GM18508 (cell line): ENCODE measurements at regions not wholly inside any gene's neighbourhood (a gene's known extent, or its start where the extent isn't known, plus 50 kb on each side); places are given as distances from the start of the nearest gene placed in this dataset.
"Not testable (repeated sequence)": the region's sequence is repeated elsewhere in the genome, so short reads cannot be mapped to it uniquely, and the experiment has no call there.

Source experiments
- ATAC-seq: cut with Tn5 transposase; IDR thresholded peaks from one replicate; pipeline ENCODE4 v1.9.1; 2021; ENCODE audit warnings: moderate number of reproducible peaks; ENCODE audit not compliant: insufficient read depth, unreplicated experiment

DNA sequence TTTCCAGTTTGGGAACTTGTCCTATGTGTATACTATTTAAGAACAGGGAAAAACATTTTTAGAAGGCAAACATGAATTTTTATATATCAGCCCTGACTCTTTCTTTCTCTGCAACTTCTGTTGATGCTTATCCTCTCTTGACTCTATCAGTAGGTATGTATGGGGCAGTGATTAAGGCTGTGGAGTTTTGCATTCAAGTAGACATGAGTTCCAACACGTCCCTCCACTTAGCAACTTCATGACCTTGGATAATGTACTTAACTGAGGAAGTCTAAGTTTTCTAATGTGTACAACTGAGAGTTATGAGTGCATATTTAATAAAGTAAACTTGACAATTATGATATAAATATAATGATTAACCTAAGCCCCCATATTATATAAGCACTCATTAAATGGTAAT, 414.6 kb downstream of the TDRD3 start:
- no peak for ATAC-seq

DNA sequence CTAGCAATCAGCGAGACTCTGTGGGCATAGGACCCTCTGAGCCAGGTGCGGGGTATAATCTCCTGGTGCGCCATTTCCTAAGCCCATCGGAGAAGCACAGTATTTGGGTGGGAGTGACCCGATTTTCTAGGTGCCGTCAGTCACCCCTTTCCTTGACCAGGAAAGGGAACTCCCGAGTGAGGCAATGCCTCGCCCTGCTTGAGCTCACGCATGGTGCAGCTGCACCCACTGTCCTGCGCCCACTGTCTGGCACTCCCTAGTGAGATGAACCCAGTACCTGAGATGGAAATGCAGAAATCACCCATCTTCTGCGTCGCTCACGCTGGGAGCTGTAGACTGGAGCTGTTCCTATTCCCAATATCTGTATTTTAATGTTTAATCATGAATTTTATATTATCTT, 408.6 kb downstream of the TDRD3 start:
- ATAC-seq, result not testable (repeated sequence)

- ATAC-seq, result no peak
Measured at GRCh38 chr13:60798503-60798902, 401.5 kb downstream of the TDRD3 start.

DNA sequence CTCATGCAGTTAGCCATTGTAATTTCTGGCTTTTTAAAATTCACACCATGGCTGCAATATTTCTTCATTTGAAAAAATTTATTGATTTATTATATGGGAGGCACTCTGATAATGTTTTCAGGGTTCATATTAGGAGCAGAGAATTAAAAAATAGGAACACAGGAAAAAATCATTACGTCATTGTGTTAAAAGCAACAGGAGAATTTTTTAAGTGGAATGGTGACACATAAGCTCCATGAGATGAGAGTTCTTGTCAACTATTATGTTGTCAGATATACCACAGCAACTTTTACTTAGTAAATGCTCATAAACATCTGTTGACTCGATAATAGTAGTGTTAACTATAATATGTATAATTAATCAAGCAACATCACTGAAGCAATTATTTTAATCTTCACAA, 400.1 kb downstream of the TDRD3 start:
- no peak for ATAC-seq

- ATAC-seq, result no peak
Measured at GRCh38 chr13:60794751-60795150, 397.7 kb downstream of the TDRD3 start.

GRCh38 chr13:60790620-60791019, 393.6 kb downstream of the TDRD3 start:
- ATAC-seq, result no peak

DNA sequence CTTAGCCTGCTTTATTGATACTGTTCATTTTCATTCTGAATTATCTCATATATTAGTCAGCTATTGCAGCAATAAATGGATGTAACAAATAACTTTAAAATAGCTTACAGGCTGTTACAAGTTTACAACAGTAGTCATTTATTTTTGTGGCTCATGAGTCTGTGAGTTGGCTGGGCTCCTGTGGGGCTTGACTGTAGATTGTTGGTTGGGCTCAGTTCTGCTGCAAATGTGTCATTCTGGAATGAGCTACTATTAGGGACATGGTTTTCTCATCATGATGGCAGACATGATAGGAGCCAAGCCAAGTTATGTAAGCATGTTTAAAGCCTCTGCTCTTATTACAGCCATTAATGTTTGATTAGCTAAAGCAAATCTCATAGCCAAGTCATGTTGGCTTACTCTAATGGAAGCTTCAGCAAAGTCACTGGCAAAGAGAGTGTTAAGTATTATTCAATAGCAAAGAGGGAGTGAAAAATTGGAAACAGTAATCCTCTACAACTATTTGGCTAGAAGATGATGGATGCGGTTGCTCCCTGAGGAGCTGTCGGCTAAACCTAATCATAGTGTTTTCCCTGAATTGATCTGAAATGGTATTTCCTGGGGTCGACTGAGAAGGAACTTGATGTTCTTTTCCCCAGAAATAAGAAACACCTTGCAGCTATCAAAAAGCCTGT, 391.3 kb downstream of the TDRD3 start:
- ATAC-seq, result no peak

GRCh38 chr13:60787083-60787482, 390.1 kb downstream of the TDRD3 start:
- ATAC-seq, result no peak

GRCh38 chr13:60772726-60773125, 375.7 kb downstream of the TDRD3 start:
- ATAC-seq, result no peak

- no peak for ATAC-seq
Measured at GRCh38 chr13:60765700-60766411, 368.8 kb downstream of the TDRD3 start.

DNA sequence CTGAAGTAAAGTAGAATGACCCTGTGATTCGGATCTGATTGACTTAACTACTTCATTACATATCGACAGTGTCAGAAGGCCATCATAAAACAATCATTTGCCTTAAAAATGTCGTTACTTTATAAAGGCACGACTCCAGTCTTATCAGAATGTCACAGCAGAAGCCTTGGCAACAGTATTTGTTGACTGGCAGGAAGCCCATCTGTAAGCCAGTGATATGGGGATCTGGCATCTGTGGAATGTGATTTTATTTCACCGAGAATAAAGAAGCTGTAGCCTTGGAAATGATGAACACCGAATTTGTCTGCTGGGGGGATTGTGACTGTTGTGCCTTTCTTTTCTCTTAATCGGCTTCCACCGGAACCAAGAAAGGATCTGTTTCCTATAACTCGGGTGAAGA, 362.5 kb downstream of the TDRD3 start:
- ATAC-seq, result no peak

- ATAC-seq, result no peak
Measured at GRCh38 chr13:60758637-60759036, 361.6 kb downstream of the TDRD3 start.

DNA sequence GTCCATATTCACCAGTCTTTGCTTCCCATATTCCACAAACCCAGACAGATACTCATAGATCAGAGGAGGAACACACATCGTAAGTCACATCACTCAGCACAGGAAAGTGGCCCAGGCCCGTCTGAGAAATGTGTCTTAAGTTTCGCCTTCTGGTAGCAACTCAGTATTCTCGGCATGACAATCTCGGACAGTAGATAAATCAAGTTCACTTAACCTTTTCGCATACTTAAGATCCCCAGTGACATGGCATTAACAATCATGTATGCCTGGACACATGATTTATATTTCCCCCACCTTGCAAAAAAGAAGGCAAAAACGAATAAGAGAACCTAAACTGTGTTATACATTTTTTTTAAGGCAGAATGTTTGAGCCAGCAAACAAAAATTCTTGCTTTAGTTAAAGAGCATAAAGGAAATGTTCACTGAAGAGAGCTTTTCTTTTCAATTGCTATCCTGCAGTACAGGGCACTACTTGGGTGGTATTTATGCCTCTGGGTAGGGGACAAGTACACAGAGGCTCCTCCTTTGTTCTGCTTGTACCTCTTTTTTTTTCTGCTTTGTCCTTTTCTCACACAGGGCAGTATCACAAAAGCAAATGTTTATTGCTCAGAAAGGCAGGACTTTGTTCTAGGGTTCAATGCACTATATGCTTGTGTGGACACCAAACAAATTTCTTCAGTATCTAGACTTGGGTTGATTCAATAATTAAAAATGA, 360.6 kb downstream of the TDRD3 start:
- ATAC-seq, result no peak

- no peak for ATAC-seq
Measured at GRCh38 chr13:60756306-60756705, 359.3 kb downstream of the TDRD3 start.

GRCh38 chr13:60755380-60756163, 358.6 kb downstream of the TDRD3 start:
- no peak for ATAC-seq

DNA sequence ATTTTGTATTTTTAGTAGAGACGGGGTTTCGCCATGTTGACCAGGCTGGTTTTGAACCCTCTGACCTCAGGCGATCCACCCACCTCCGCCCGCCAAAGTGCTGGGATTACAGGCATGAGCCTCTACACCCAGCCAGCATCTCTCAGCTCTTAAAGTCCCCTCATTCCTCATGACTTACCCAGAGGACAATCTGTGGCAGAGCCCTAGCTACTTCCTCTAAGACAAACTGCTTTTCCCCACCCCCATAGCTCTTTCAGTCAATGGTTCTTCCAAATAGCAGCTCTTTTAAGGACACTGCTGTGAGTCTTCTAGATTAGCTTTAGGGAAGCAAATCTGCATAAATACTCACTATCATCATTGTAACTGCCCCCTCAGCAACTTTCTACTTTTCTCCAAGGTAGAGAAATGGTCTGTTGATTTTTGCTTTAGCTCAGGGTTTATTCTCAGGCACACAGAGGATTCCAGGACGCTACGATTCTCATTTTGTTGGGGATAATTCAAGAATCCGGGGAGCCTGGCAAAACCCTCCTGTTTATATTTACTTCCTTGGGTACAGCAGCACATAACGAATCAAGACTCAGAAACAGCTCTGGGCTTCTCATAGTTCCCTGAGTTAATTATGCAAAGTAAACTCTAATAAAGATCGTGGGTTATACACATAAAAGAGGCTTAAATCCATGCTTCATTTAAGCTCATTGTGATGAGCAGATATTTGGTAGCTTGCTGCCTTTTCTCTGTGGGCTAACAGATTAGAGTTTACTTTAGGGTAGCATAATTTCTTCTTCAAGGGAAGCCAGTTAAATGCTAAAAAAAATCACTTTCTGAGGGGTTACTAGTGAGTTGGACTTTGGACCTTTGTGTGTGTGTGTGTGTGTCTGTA, 357.4 kb downstream of the TDRD3 start:
- ATAC-seq, result no peak

GRCh38 chr13:60753641-60754040, 356.6 kb downstream of the TDRD3 start:
- no peak for ATAC-seq

GRCh38 chr13:60745343-60745742, 348.3 kb downstream of the TDRD3 start:
- ATAC-seq, result no peak

GRCh38 chr13:60733933-60734332, 336.9 kb downstream of the TDRD3 start:
- ATAC-seq, result no peak

GRCh38 chr13:60727140-60727539, 330.1 kb downstream of the TDRD3 start:
- no peak for ATAC-seq
